ENCODE measurements at regions not wholly inside any gene's neighbourhood (a gene's known extent, or its start where the extent isn't known, plus 50 kb on each side); places are given as distances from the start of the nearest gene placed in this dataset.

DNA sequence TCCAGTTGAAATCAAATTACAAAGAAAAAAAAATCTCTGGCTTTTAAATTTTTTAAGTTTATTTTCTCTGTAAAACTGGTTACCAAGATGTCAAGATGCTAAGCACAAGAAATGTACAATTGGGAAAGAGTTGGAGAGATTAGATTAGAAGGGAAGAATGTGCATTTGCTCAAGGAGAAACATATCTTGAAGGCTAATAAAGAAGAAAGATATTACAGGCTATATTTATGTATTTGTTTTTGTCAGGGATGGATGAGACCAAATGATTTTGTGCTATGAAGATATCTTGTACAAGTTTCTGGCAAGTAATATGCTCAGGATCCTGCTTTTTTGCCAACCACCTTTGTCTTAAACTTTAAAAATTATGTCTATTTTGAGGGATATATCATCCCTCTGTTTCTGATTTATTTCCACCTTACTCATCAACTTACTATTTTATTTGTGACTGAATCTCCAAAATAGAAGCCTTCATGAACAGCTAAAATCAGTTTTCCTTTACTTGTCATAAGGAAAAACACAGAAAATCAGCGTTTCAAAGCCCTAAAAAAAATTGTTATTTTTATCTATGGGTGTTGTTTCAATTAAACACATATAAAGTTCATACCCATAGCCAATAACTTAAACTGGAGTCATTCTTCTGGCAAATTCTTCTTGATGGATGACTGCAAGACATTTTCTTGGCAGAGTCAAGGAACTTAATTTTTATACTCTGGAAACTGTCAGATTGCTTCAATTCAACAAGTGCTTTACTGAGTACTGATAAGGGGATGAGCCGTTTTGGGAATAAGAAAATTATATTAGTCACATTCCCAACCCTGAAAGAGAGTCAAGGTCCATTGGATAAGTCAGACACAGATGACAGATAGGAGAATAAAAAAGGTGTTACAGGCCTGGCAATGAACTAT is 141.8 kb downstream of the CTH start:
- Histone ChIP-seq H3K4me2 (no peak overlapping the region), H3K4me1 (replicated peaks; ENCODE audit: insufficient read depth) (no peaks in the 10 kb centered on the region), H4K20me1 (ENCODE audit: insufficient read depth) (no peaks in the 10 kb centered on the region), H3K9me2 (ENCODE audit: insufficient read depth) (no peaks in the 10 kb centered on the region), H3K27me3 (ENCODE audit: insufficient read depth, low read depth) (no peaks in the 10 kb centered on the region; the same call in 1 of the 2 replicates), H3K36me3 (ENCODE audit: low read depth) (no peaks in the 10 kb centered on the region), H3F3A (ENCODE audit: insufficient read depth, low read depth) (no peaks in the 10 kb centered on the region), H2AFZ (no peak overlapping the region), H3K9me3 (ENCODE audit: insufficient read depth, low read depth) (no peaks in the 10 kb centered on the region), H3K79me2 (ENCODE audit: low read depth) (no peaks in the 10 kb centered on the region), H3K27ac (no peak overlapping the region), H3K4me3 (no peak overlapping the region)
- TF ChIP-seq, protein P1, sequence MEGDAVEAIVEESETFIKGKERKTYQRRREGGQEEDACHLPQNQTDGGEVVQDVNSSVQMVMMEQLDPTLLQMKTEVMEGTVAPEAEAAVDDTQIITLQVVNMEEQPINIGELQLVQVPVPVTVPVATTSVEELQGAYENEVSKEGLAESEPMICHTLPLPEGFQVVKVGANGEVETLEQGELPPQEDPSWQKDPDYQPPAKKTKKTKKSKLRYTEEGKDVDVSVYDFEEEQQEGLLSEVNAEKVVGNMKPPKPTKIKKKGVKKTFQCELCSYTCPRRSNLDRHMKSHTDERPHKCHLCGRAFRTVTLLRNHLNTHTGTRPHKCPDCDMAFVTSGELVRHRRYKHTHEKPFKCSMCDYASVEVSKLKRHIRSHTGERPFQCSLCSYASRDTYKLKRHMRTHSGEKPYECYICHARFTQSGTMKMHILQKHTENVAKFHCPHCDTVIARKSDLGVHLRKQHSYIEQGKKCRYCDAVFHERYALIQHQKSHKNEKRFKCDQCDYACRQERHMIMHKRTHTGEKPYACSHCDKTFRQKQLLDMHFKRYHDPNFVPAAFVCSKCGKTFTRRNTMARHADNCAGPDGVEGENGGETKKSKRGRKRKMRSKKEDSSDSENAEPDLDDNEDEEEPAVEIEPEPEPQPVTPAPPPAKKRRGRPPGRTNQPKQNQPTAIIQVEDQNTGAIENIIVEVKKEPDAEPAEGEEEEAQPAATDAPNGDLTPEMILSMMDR (conservative IDR thresholded peaks at IDR 0.05) = no peak
- TF ChIP-seq EZH2 (IDR thresholded peaks at IDR 0.05; ENCODE audit: low read depth) = no peak
- ChIA-PET POLR2A (ENCODE audit: unreplicated experiment) (no interaction called here), CTCF (no interaction called here)
- no TSS peak for BruUV-seq (replicated peaks)
- intact Hi-C loops (cut with micrococcal nuclease; ENCODE audit: unreplicated experiment) = no loop called here
- no peak for DNase-seq

DNA sequence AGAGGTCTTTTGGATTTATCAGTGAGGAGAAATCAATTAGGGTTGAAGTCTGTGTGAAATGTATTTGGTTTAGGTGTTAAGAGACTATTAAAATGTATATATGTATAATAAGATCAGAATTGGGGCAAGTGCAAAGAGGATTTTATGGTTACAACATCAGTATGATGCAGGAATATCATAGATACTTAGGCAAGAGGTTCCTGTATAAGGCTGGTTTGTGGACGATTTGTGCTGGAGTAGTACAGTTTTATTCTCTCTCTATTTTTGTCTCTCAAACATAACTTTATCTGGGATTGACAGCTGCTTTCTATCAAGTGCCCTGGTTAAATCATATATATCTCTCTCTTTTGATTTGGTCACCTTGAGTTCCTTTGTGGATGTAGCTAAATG is 142.5 kb downstream of the CTH start:
- Histone ChIP-seq H3K4me3 (no peak overlapping the region), H3K27ac (no peak overlapping the region), H3K36me3 (ENCODE audit: low read depth) (no peaks in the 10 kb centered on the region), H3F3A (ENCODE audit: insufficient read depth, low read depth) (no peaks in the 10 kb centered on the region), H3K4me2 (no peak overlapping the region), H3K4me1 (replicated peaks; ENCODE audit: insufficient read depth) (no peaks in the 10 kb centered on the region), H2AFZ (no peak overlapping the region), H3K9me3 (ENCODE audit: insufficient read depth, low read depth) (no peaks in the 10 kb centered on the region), H4K20me1 (ENCODE audit: insufficient read depth) (no peaks in the 10 kb centered on the region), H3K9me2 (ENCODE audit: insufficient read depth) (no peaks in the 10 kb centered on the region), H3K79me2 (ENCODE audit: low read depth) (no peaks in the 10 kb centered on the region), H3K27me3 (ENCODE audit: insufficient read depth, low read depth) (no peaks in the 10 kb centered on the region; the same call in 1 of the 2 replicates)
- TF ChIP-seq, protein P1 (conservative IDR thresholded peaks at IDR 0.05) = no peak
- no peak for TF ChIP-seq EZH2 (IDR thresholded peaks at IDR 0.05; ENCODE audit: low read depth)
- BruUV-seq (replicated peaks) = no TSS peak
- CTCF ChIA-PET = no interaction called here
- POLR2A ChIA-PET (ENCODE audit: unreplicated experiment) = no interaction called here
- intact Hi-C loops (cut with micrococcal nuclease; ENCODE audit: unreplicated experiment) = no loop called here
- DNase-seq = no peak

DNA sequence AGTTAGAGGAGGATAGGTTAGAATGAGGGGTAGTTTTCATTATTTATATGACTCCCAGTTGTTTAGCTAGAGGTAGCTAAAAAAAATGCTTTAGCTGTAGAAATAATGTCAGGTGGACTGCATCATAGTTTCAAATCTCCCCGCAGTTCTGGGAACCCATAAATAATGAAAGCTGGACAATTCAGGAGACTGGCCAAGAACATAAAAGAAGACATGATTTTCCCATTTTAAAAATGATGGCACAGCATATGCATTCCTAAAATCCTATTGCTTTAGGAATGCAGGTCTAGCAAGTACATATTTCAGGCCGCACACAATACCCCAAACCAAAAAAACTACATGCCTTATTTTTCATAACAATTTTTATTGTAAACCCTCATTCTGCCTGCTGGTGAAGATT is 143.3 kb downstream of the CTH start:
- CTCF ChIA-PET = no interaction called here
- H3K79me2 ChIP-seq (ENCODE audit: low read depth) = no peaks in the 10 kb centered on the region
- no peaks in the 10 kb centered on the region for H3F3A ChIP-seq (ENCODE audit: insufficient read depth, low read depth)
- no peaks in the 10 kb centered on the region for H3K36me3 ChIP-seq (ENCODE audit: low read depth)
- H4K20me1 ChIP-seq (ENCODE audit: insufficient read depth) = no peaks in the 10 kb centered on the region
- H3K4me2 ChIP-seq = no peak overlapping the region
- no peak overlapping the region for H3K4me3 ChIP-seq
- no peak overlapping the region for H2AFZ ChIP-seq
- no peak overlapping the region for H3K27ac ChIP-seq
- POLR2A ChIA-PET (ENCODE audit: unreplicated experiment) = no interaction called here
- intact Hi-C loops (cut with micrococcal nuclease; ENCODE audit: unreplicated experiment) = no loop called here
- no peaks in the 10 kb centered on the region for H3K9me2 ChIP-seq (ENCODE audit: insufficient read depth)
- H3K27me3 ChIP-seq (ENCODE audit: insufficient read depth, low read depth) = no peaks in the 10 kb centered on the region; the same call in 1 of the 2 replicates
- no TSS peak for BruUV-seq (replicated peaks)
- no peak for DNase-seq
- H3K4me1 ChIP-seq (replicated peaks; ENCODE audit: insufficient read depth) = no peaks in the 10 kb centered on the region
- TF ChIP-seq EZH2 (IDR thresholded peaks at IDR 0.05; ENCODE audit: low read depth) = no peak
- TF ChIP-seq, protein P1 (conservative IDR thresholded peaks at IDR 0.05) = no peak
- no peaks in the 10 kb centered on the region for H3K9me3 ChIP-seq (ENCODE audit: insufficient read depth, low read depth)

Measured in PC-9 (cell line).